ENCODE measurements at regions not wholly inside any gene's neighbourhood (a gene's known extent, or its start where the extent isn't known, plus 50 kb on each side); places are given as distances from the start of the nearest gene placed in this dataset.
"Not testable (repeated sequence)": the region's sequence is repeated elsewhere in the genome, so short reads cannot be mapped to it uniquely, and the experiment has no call there.

DNA sequence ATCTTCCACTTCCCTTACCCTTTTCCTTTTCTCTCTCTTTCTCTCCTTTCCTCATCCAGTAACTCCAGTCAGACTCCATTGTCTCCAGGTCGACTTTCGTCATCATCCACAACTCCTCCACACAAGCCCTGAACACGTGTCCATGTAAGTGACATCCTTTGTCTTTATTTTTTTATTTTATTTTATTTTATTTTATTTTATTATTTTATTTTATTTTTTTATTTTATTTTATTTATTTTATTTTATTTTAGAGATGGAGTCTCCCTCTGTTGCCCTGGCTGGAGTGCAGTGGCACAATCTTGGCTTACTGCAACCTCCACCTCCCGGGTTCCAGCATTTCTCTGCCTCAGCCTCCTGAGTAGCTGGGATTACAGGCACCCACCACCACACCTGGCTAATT, 80.1 kb upstream of the VKORC1L1 start:
- not testable (repeated sequence) for H3K27ac ChIP-seq, H3K27me3 ChIP-seq, ATAC-seq, H3K36me3 ChIP-seq, H3K4me1 ChIP-seq, H3K4me3 ChIP-seq, H3K9me3 ChIP-seq
- WGBS, 2 donors (ENCODE audit: low coverage in 1 of 2) = 92 to 98% methylated on average over 2 to 4 of the region's 4 CpGs

GRCh38 chr7:65794671-65795391, 78.0 kb upstream of the VKORC1L1 start:
- H3K27ac ChIP-seq = peak overlapping the region in 2 of 4 donors; percentile 49 to 64
- not testable (repeated sequence) for H3K36me3 ChIP-seq, H3K4me1 ChIP-seq, H3K9me3 ChIP-seq, H3K27me3 ChIP-seq, H3K4me3 ChIP-seq
- ATAC-seq = peak; percentile 36
- WGBS, 2 donors (ENCODE audit: low coverage in 1 of 2) = 60 to 63% methylated on average over 3 of the region's 3 CpGs

DNA sequence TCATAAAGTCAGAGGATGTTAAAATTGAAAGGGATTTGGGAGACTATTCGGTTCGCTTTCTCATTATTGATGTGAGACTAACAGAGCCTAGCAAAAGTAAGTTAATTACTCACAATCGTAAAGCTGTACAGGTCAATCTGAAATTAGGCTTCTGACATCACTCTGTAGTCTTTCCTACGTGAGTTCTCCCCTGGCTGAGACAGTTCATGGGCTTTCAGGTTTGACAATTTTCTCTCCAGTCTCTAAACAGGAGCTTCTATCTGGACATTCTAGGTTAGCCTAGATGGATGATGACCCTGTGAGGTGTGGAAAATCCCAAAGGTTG, 77.5 kb upstream of the VKORC1L1 start:
- peak overlapping the region in 2 of 4 donors; percentile 49 to 64 for H3K27ac ChIP-seq
- not testable (repeated sequence) for H3K9me3 ChIP-seq, ATAC-seq, H3K27me3 ChIP-seq, H3K4me1 ChIP-seq, H3K4me3 ChIP-seq, H3K36me3 ChIP-seq
- 81 to 90% methylated on average over 4 of the region's 4 CpGs for WGBS, 2 donors (ENCODE audit: low coverage in 1 of 2)

DNA sequence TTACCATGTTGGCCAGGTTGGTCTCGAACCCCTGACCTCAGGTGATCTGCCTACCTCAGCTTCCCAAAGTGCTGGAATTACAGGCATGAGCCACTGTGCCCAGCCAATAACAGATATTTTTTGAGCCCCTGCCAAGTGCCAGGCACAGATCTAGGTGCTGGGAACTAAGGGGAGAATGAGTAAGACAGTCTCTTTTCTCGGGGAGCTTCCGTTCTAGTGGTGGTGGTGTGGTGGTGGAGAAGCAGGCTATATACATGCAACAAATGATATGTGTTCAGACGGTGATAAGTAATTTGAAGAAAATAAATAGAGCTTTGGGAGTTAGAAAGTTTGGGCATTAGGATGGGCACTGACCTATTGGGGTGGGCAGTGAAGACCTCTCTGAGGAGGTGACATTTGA, 76.7 kb upstream of the VKORC1L1 start:
- TF ChIP-seq POLR2AphosphoS5 (IDR thresholded peaks at IDR 0.05) (no peak), EP300 (IDR thresholded peaks at IDR 0.05) (no peak), POLR2A (IDR thresholded peaks at IDR 0.05) (no peak), CTCF (IDR thresholded peaks at IDR 0.05) (no peak)
- Histone ChIP-seq H3K4me1 (no peaks in the 10 kb centered on the region), H3K9me3 (no peaks in the 10 kb centered on the region), H3K27me3 (no peaks in the 10 kb centered on the region), H3K4me3 (no peak overlapping the region), H3K27ac (no peak overlapping the region), H3K36me3 (no peaks in the 10 kb centered on the region)
- WGBS, 2 donors (ENCODE audit: low coverage in 1 of 2) = 91 to 94% methylated on average over 3 to 4 of the region's 4 CpGs
- no peak for ATAC-seq

DNA sequence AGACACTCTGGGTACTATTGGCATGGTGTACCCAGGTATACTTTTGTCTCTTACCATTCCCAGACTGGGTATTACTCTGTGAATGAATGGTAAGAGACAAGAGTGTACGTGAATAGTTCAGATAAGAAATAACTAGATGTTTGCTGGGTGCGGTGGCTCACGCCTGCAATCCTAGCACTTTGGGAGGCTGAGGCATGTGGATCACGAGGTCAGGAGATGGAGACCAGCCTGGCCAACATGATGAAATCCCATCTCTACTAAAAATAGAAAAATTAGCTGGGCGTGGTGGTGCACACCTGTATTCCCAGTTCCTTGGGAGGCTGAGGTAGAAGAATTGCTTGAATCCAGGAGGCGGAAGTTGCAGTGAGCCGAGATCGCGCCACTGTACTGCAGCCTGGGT, 75.8 kb upstream of the VKORC1L1 start:
- not testable (repeated sequence) for H3K36me3 ChIP-seq, H3K4me1 ChIP-seq, ATAC-seq, H3K27me3 ChIP-seq, H3K9me3 ChIP-seq, H3K27ac ChIP-seq, H3K4me3 ChIP-seq
- WGBS, 2 donors (ENCODE audit: low coverage in 1 of 2) = 80 to 88% methylated on average over 9 of the region's 9 CpGs

DNA sequence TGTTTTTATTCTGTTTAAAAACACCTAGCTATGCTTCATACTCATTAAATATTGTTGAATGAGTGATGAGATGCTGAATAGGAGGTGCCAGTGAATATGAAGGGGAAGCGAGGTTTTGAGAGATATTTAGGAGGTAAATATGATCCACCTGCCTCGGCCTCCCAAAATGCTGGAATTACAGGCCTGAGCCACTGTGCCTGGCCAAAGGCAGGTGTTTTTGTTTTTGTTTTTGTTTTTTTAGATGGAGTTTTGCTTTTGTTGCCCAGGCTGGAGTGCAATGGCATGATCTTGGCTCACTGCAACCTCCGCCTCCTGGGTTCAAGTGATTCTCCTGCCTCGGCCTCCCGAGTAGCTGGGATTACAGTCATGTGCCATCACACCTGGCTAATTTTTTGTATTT, 75.3 kb upstream of the VKORC1L1 start:
- H3K27ac ChIP-seq, H3K36me3 ChIP-seq, H3K27me3 ChIP-seq, H3K4me3 ChIP-seq, H3K9me3 ChIP-seq, H3K4me1 ChIP-seq, ATAC-seq: not testable (repeated sequence)
- 78 to 91% methylated on average over 2 to 5 of the region's 5 CpGs for WGBS, 2 donors (ENCODE audit: low coverage in 1 of 2)

DNA sequence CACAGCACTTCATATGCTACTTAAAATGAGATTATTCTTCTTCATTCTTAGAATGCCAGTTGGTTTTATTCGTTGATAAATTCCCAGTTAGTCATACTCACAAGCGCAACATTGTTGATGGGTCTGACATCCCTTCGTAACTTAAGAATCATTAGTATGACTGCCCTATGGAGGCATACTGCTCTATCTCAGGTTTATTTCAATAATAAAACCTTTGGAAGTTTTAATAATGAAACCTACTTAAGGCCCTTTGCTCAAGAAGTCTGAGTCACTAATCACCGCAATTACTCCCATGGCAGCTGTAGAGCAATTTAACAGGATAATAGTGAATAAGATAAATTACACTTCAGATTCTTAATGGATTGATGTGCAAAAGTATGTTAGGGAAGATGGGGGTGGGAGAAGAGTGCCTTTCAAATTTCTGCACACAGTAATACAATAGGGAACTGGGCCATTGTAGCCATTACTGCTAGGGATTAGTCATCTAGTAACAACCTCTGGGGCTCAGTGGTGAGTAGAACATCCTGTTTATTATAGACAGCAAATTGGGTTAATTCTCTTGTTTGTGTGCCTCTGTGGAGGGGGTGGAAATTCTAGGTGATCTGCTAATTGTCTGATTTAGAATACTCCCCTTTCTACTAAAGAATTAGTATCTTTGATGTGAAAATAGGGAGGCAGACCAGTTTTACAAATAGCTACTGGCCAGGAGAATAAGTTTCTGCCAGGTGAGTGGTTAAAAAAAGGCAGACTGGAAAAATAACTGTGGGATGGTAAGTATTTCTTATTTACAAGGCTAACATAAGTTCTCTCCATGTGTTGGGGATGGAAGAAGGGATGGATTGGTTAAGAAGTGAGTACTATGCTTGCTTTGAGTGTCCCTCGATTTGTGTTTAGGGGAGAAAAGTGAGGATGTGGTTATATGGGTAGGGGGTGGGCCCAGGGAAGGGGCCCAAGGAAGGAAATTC, 74.5 kb upstream of the VKORC1L1 start:
- no peak for TF ChIP-seq POLR2A (IDR thresholded peaks at IDR 0.05)
- no peak for TF ChIP-seq POLR2AphosphoS5 (IDR thresholded peaks at IDR 0.05)
- no peak overlapping the region for H3K4me3 ChIP-seq
- no peaks in the 10 kb centered on the region for H3K9me3 ChIP-seq
- H3K27ac ChIP-seq = no peak overlapping the region
- ATAC-seq = no peak
- WGBS, 2 donors (ENCODE audit: low coverage in 1 of 2) = 65 to 72% methylated on average over 5 of the region's 5 CpGs
- no peaks in the 10 kb centered on the region for H3K4me1 ChIP-seq
- H3K27me3 ChIP-seq = no peaks in the 10 kb centered on the region
- no peaks in the 10 kb centered on the region for H3K36me3 ChIP-seq

- 51 to 62% methylated on average over 2 to 4 of the region's 4 CpGs for WGBS, 2 donors (ENCODE audit: low coverage in 1 of 2)
- H3K9me3 ChIP-seq, H3K4me1 ChIP-seq, ATAC-seq, H3K4me3 ChIP-seq, H3K27ac ChIP-seq, H3K27me3 ChIP-seq, H3K36me3 ChIP-seq: not testable (repeated sequence)
These were observed 72.7 kb upstream of the VKORC1L1 start for GRCh38 chr7:65800191-65800590.
